ENCODE measurements at regions not wholly inside any gene's neighbourhood (a gene's known extent, or its start where the extent isn't known, plus 50 kb on each side); places are given as distances from the start of the nearest gene placed in this dataset.
"Not testable (repeated sequence)": the region's sequence is repeated elsewhere in the genome, so short reads cannot be mapped to it uniquely, and the experiment has no call there.

DNA sequence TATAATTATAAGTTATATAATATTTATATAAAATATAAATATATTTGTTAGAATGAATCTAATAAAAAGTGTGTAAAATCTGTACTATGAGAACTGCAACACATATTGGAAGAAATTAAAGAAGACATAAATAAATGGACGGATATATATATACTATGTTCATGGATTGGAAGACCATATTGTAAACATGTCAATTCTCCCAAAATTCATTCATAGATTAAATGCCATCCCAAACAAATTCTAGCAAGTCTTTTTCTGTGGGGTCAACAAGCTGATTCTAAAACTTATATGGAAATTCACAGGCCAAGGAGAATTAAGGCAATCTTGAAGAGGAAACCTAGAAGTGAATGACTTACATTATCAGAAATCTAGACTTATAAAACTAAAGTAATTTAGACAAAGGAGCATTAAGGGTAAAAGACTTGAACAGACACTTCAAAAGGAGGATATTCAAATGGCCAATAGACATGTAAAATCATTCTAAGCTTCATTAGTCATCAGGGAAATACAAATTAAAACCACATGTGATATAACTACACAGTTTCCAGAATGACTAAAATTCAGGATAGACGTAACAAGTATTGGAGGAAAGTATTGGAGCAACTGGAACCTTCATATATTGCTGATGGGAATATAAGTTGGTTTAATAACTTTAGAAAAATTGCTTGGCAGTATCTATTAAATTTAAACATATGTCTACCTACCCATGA lies 225.9 kb downstream of the EMX2 start:
- TF ChIP-seq, protein P1, sequence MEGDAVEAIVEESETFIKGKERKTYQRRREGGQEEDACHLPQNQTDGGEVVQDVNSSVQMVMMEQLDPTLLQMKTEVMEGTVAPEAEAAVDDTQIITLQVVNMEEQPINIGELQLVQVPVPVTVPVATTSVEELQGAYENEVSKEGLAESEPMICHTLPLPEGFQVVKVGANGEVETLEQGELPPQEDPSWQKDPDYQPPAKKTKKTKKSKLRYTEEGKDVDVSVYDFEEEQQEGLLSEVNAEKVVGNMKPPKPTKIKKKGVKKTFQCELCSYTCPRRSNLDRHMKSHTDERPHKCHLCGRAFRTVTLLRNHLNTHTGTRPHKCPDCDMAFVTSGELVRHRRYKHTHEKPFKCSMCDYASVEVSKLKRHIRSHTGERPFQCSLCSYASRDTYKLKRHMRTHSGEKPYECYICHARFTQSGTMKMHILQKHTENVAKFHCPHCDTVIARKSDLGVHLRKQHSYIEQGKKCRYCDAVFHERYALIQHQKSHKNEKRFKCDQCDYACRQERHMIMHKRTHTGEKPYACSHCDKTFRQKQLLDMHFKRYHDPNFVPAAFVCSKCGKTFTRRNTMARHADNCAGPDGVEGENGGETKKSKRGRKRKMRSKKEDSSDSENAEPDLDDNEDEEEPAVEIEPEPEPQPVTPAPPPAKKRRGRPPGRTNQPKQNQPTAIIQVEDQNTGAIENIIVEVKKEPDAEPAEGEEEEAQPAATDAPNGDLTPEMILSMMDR (IDR thresholded peaks at IDR 0.05; ENCODE audit: insufficient read depth, low read depth, low read length, missing control alignments) = no peak
- no peak for DNase-seq (ENCODE audit: low read depth)
- no peak overlapping the region for H3K4me3 ChIP-seq (ENCODE audit: low read depth, low read length)

DNA sequence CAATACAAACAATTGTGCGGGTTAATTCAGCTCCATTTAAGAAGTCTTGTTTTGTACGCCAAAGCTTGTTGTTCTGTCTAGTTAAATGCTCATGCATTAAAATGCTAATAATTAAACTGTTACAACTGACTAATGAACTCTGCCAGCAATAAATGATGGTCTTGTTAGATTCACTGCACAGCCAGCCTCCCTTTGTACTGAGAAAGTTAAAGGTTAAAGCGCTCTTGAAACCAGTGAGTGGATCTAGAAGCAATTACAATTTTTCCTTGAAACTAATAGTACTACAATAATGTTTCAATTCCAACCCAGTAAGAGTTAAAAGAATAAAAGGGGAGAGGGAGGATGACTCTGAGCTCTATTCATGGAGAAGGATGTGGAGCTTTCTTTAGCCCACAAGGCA lies 233.0 kb downstream of the EMX2 start:
- DNase-seq (ENCODE audit: low read depth) = no peak
- TF ChIP-seq, protein P1 (IDR thresholded peaks at IDR 0.05; ENCODE audit: insufficient read depth, low read depth, low read length, missing control alignments) = no peak
- no peak overlapping the region for H3K4me3 ChIP-seq (ENCODE audit: low read depth, low read length)

DNA sequence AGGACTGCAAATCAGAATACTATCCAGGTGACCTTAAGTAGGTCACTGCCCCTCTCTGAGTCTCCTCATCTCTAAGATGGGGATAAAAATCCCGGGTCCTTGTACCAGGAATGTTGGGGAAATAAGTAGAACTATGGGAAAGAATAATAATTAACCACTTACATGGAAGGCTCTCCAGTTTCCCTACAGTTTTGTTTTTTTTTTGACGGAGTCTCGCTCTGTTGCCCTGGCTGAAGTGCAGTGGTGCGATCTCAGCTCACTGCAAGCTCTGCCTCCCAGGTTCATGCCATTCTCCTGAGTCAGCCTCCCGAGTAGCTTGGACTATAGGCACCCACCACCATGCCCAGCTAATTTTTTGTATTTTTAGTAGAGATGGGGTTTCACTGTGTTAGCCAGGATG lies 234.7 kb downstream of the EMX2 start:
- DNase-seq (ENCODE audit: low read depth); H3K4me3 ChIP-seq (ENCODE audit: low read depth, low read length): not testable (repeated sequence)

DNA sequence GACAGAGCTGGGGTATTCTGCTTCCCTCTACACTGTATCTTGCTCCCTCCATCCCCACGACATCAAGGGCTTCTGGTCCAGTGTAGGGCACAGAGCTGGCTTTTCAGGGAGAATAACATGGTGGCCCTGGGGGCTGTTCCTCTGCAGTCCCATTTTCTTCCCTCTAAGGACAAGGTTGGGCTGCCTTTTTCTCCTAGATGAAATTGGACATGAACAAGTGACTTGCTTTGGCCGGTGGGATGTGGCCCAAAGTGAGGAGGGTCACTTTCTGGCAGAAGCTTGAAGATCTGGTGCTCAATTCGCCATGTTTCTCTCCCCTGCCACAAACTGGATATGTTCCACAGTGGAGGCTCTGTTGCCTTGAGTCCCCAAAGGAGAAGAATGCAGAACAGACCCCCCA lies 235.7 kb downstream of the EMX2 start:
- no peak overlapping the region for H3K4me3 ChIP-seq (ENCODE audit: low read depth, low read length)
- DNase-seq (ENCODE audit: low read depth) = no peak
- TF ChIP-seq, protein P1 (IDR thresholded peaks at IDR 0.05; ENCODE audit: insufficient read depth, low read depth, low read length, missing control alignments) = no peak

DNA sequence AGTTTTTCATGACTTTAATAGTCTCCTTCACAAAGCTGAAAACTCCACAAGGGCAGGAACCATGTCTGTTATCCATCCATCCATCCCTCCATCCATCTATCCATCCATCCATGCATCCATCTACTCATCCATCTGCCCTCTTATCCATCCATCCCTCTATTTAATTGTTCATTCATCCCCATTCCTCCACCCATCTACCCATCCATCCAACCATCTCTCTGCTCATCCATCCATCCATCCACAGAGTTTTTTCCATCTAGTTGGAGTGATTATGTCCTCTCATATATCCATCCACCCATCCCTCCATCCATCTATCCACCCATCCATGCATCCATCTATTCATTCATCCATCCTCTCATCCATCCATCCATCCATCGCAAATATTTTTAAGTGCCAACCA lies 237.9 kb downstream of the EMX2 start:
- no peak for DNase-seq (ENCODE audit: low read depth)
- TF ChIP-seq, protein P1 (IDR thresholded peaks at IDR 0.05; ENCODE audit: insufficient read depth, low read depth, low read length, missing control alignments) = no peak
- H3K4me3 ChIP-seq (ENCODE audit: low read depth, low read length) = no peak overlapping the region

DNA sequence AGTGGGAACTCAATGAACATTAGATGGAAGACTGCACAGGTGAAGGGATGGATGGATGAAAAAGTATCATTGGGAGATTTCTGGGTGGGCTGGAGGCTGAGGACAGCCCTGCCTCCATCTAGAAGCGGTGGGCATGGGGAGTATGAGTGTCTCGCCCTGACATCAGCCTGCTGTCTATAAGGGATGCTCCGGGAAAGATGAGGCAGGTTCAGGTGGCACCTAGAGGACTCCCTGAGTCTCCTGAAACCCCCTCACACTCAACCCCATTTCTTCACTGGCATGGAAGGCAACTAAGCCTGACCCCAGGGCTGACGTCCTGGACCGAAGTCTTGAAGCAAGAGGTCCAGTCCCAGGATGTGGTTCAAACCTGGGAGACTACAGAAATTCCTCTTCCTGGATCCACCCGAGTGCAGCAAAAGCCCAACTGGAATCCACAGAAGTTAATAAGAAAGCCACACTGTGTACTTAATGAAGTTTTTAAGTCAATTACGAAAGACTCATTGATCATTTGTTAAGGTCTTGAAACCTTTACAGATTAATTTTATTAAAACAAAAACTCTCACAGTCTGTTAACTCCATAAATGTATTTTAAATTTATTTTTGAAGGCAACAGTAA lies 238.8 kb downstream of the EMX2 start:
- TF ChIP-seq, protein P1 (IDR thresholded peaks at IDR 0.05; ENCODE audit: insufficient read depth, low read depth, low read length, missing control alignments) = no peak
- H3K4me3 ChIP-seq (ENCODE audit: low read depth, low read length) = no peak overlapping the region
- no peak for DNase-seq (ENCODE audit: low read depth)

DNA sequence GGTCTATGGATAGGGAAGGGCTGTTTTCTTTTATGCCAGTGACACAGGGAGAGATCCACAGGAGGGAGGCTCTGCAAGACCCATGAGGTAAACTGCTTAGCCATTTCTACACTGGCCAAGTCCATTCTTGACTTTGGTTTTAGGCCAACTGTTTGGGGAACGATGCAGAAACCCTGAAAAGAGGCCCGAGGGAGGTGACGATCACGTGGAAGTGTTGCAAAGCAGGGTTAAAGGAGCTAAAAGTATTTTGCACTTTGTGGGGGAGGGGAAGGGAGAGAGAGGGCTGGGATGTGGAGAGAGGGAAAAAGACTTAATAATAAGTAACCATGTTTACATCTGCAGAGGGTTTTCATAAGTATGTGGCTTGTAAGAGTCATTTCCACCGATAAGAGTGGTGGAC lies 239.7 kb downstream of the EMX2 start:
- TF ChIP-seq, protein P1 (IDR thresholded peaks at IDR 0.05; ENCODE audit: insufficient read depth, low read depth, low read length, missing control alignments) = no peak
- DNase-seq (ENCODE audit: low read depth) = no peak
- H3K4me3 ChIP-seq (ENCODE audit: low read depth, low read length) = no peak overlapping the region

Measured in GM12865 (cell line).